DMS79 (cell line): ENCODE measurements at regions not wholly inside any gene's neighbourhood (a gene's known extent, or its start where the extent isn't known, plus 50 kb on each side); places are given as distances from the start of the nearest gene placed in this dataset.

Experiments
- DNase-seq: peaks from one replicate; lab custom pipeline; 2025; lab: John Stamatoyannopoulos, UW

GRCh38 chr2:59440491-59440890 lies 1113.0 kb downstream of the BCL11A start:
- DNase-seq = no peak

- no peak for DNase-seq
Observed at GRCh38 chr2:59435635-59436034, 1117.8 kb downstream of the BCL11A start.

GRCh38 chr2:59428940-59429339 lies 1124.5 kb downstream of the BCL11A start:
- DNase-seq = no peak

- no peak for DNase-seq
Observed at GRCh38 chr2:59427980-59428379, 1125.5 kb downstream of the BCL11A start.

- DNase-seq = no peak
Observed at GRCh38 chr2:59425247-59425646, 1128.2 kb downstream of the BCL11A start.

GRCh38 chr2:59413751-59414570 lies 1139.5 kb downstream of the BCL11A start:
- DNase-seq = peak; percentile 17

- DNase-seq = no peak
Observed at GRCh38 chr2:59399126-59399525, 1154.3 kb downstream of the BCL11A start.

GRCh38 chr2:59398081-59398480 lies 1155.4 kb downstream of the BCL11A start:
- no peak for DNase-seq

GRCh38 chr2:59395119-59395518 lies 1154.0 kb upstream of the FANCL start:
- DNase-seq = no peak

- DNase-seq = no peak
Observed at GRCh38 chr2:59391896-59392295, 1150.8 kb upstream of the FANCL start.

- DNase-seq = no peak
Observed at GRCh38 chr2:59390581-59390980, 1149.5 kb upstream of the FANCL start.

GRCh38 chr2:59389240-59389639 lies 1148.1 kb upstream of the FANCL start:
- DNase-seq = no peak

GRCh38 chr2:59385971-59386370 lies 1144.8 kb upstream of the FANCL start:
- DNase-seq = no peak

GRCh38 chr2:59383473-59383872 lies 1142.3 kb upstream of the FANCL start:
- DNase-seq = peak; percentile 97

- no peak for DNase-seq
Observed at GRCh38 chr2:59378127-59378526, 1137.0 kb upstream of the FANCL start.

GRCh38 chr2:59366288-59366687 lies 1125.2 kb upstream of the FANCL start:
- DNase-seq = no peak

- no peak for DNase-seq
Observed at GRCh38 chr2:59354498-59354897, 1113.4 kb upstream of the FANCL start.

GRCh38 chr2:59353306-59353921 lies 1112.3 kb upstream of the FANCL start:
- no peak for DNase-seq

GRCh38 chr2:59342166-59342565 lies 1101.0 kb upstream of the FANCL start:
- DNase-seq = no peak

GRCh38 chr2:59339837-59340207 lies 1098.7 kb upstream of the FANCL start:
- DNase-seq = no peak

- peak; percentile 31 for DNase-seq
Observed at GRCh38 chr2:59339121-59339836, 1098.2 kb upstream of the FANCL start.

- DNase-seq = no peak
Observed at GRCh38 chr2:59333007-59333406, 1091.9 kb upstream of the FANCL start.
